Esophagus (tissue), 2 donors: ENCODE measurements at regions not wholly inside any gene's neighbourhood (a gene's known extent, or its start where the extent isn't known, plus 50 kb on each side); places are given as distances from the start of the nearest gene placed in this dataset.

Source experiments
- H3K27ac ChIP-seq, 2 donors: one replicate each; pipeline ENCODE4 v1.5.1; 2013; ENCODE audit warnings: low read depth in 2 of 2, mild to moderate bottlenecking in 2 of 2, inconsistent platforms in 1 of 2, low read length in 1 of 2, moderate library complexity in 1 of 2
- H3K27me3 ChIP-seq, 2 donors: one replicate each; pipeline ENCODE4 v1.6.1; 2013; ENCODE audit warnings: low read length in 2 of 2, control low read depth in 1 of 2, mild to moderate bottlenecking in 1 of 2; ENCODE audit not compliant: insufficient read depth in 2 of 2, control insufficient read depth in 1 of 2
- H3K36me3 ChIP-seq, 2 donors: one replicate each; pipeline ENCODE4 v1.6.1; 2013; ENCODE audit warnings: low read length in 1 of 2; ENCODE audit not compliant: control insufficient read depth in 2 of 2, insufficient read depth in 2 of 2
- H3K4me1 ChIP-seq, 2 donors: one replicate each; pipeline ENCODE4 v1.6.1; 2013; ENCODE audit warnings: low read length in 1 of 2; ENCODE audit not compliant: control insufficient read depth in 2 of 2, insufficient read depth in 2 of 2
- H3K4me3 ChIP-seq, 2 donors: one replicate each; pipeline ENCODE4 v1.5.1; 2013; ENCODE audit warnings: low read length in 2 of 2, mild to moderate bottlenecking in 2 of 2, low read depth in 1 of 2, moderate library complexity in 1 of 2
- H3K9me3 ChIP-seq, 2 donors: one replicate each; pipeline ENCODE4 v1.6.1; 2013; ENCODE audit warnings: mild to moderate bottlenecking in 2 of 2, low read depth in 1 of 2, low read length in 1 of 2, moderate library complexity in 1 of 2; ENCODE audit not compliant: control insufficient read depth in 2 of 2, insufficient read depth in 1 of 2
- WGBS, 2 donors: extraction: QIAGEN DNeasy Blood & Tissue Kit; methylation state at CpG; one replicate each; pipeline ENCODE4 v1.1.7; 2013; 5-methylcytosine and 5-hydroxymethylcytosine counted together
- donor health status: healthy with polysubstance abuse.
- donor health status: Bipolar disorder and iron deficiency.

DNA sequence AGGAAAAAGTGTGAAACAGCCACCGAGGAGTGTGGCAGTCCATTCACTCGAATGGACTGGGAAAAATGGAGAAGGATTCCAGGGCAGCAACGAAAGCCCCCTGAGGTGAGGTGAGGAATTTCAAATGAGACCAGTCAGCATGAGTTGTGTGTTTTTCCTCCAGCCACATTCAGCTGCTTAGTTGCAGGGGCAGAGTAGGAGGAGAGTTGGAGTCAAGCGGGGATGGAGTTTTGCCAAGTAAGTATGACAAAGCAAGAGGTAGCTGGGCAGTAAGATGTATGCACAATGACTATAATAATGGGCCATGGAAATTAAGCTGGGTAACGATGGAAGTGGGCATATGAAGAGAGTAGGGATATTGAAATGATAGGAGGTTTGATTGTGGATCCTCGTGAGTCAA lies 64.4 kb downstream of the CCDC54 start:
- H3K4me3 ChIP-seq, result no peak overlapping the region
- H3K27ac ChIP-seq, result no peak overlapping the region
- H3K9me3 ChIP-seq, result no peaks in the 10 kb centered on the region
- H3K27me3 ChIP-seq, result no peaks in the 10 kb centered on the region
- no peaks in the 10 kb centered on the region for H3K4me1 ChIP-seq
- H3K36me3 ChIP-seq, result no peaks in the 10 kb centered on the region
- WGBS, 2 donors, result 78 to 81% methylated on average over 6 of the region's 6 CpGs

GRCh38 chr3:107443461-107443860 lies 66.2 kb downstream of the CCDC54 start:
- H3K9me3 ChIP-seq, result no peaks in the 10 kb centered on the region
- H3K4me1 ChIP-seq, result no peaks in the 10 kb centered on the region
- H3K4me3 ChIP-seq, result no peak overlapping the region
- WGBS, 2 donors, result 53 to 59% methylated on average over 2 of the region's 2 CpGs
- no peaks in the 10 kb centered on the region for H3K27me3 ChIP-seq
- no peak overlapping the region for H3K27ac ChIP-seq
- no peaks in the 10 kb centered on the region for H3K36me3 ChIP-seq

- Histone ChIP-seq H3K27ac (no peak overlapping the region), H3K9me3 (no peaks in the 10 kb centered on the region), H3K36me3 (no peaks in the 10 kb centered on the region), H3K4me1 (no peaks in the 10 kb centered on the region), H3K27me3 (no peaks in the 10 kb centered on the region), H3K4me3 (no peak overlapping the region)
- 63 to 67% methylated on average over 1 of the region's 1 CpG for WGBS, 2 donors
These were observed 69.5 kb downstream of the CCDC54 start for GRCh38 chr3:107446706-107447105.

DNA sequence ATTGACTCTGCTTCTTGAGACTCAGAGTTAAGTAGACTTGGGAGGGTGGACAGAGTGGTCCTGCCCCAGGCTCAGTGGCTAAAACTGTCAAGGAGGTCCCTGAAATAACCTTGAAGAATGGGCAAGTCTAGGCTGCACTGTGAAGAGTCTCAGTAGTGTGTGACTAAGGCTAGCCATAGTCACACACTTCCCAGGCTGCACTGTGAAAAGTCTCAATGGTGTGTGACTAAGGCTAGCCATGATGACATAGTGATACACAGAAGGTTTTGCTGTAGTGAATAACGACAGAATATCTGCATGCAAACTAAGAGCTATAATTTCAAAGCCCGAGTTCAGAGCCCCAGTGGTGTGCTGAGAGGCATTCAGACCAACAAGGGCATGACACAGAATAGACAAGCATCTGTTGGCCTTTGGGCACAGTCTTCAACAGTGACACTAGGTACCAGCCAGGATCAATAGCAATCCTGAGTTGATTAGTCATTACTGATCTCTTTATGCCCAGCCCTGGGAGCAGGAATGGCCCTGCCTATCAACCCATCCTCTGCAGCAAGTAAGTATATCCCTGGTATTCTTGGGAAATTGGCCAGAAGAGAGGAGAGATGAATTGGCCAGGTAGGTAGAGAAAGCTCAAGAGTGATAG lies 72.4 kb upstream of the BBX start:
- WGBS, 2 donors, result 77 to 82% methylated on average over 2 of the region's 2 CpGs
- H3K4me3 ChIP-seq, result no peak overlapping the region
- H3K36me3 ChIP-seq, result no peaks in the 10 kb centered on the region
- no peaks in the 10 kb centered on the region for H3K9me3 ChIP-seq
- no peak overlapping the region for H3K27ac ChIP-seq
- H3K27me3 ChIP-seq, result no peaks in the 10 kb centered on the region
- H3K4me1 ChIP-seq, result no peaks in the 10 kb centered on the region

- H3K4me1 ChIP-seq, result no peaks in the 10 kb centered on the region
- H3K27ac ChIP-seq, result no peak overlapping the region
- no peaks in the 10 kb centered on the region for H3K9me3 ChIP-seq
- no peak overlapping the region for H3K4me3 ChIP-seq
- H3K27me3 ChIP-seq, result no peaks in the 10 kb centered on the region
- WGBS, 2 donors, result 57 to 82% methylated on average over 2 of the region's 2 CpGs
- no peaks in the 10 kb centered on the region for H3K36me3 ChIP-seq
These were observed 70.3 kb upstream of the BBX start for GRCh38 chr3:107452436-107452835.

- Histone ChIP-seq H3K27ac (no peak overlapping the region), H3K4me1 (no peaks in the 10 kb centered on the region), H3K27me3 (no peaks in the 10 kb centered on the region), H3K4me3 (no peak overlapping the region), H3K9me3 (no peaks in the 10 kb centered on the region), H3K36me3 (no peaks in the 10 kb centered on the region)
- WGBS, 2 donors, result 95 to 96% methylated on average over 2 of the region's 2 CpGs
These were observed 69.3 kb upstream of the BBX start for GRCh38 chr3:107453504-107453903.

- Histone ChIP-seq H3K36me3 (no peaks in the 10 kb centered on the region), H3K27ac (no peak overlapping the region), H3K27me3 (no peaks in the 10 kb centered on the region), H3K9me3 (no peaks in the 10 kb centered on the region), H3K4me1 (no peaks in the 10 kb centered on the region), H3K4me3 (no peak overlapping the region)
- 70 to 71% methylated on average over 1 of the region's 1 CpG for WGBS, 2 donors
These were observed 67.1 kb upstream of the BBX start for GRCh38 chr3:107455621-107456020.

DNA sequence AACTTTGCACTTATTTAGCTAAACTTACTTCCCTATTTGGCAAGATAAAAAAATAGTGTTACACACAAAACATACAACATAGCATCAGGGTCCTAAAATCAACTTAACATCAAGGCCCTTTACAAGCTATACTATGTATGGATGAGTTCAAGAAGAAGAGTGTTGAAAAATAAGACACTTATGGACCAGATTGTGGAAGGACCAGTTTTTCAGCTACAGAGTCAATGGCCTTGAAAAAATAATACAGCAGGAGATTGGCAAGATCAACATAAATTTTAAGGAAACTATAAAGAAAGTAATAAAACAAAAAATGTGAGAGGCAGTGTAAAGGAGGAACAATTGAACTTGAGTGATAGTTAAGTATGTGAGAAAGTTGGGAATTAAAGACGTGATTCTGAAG lies 66.3 kb upstream of the BBX start:
- no peaks in the 10 kb centered on the region for H3K4me1 ChIP-seq
- no peaks in the 10 kb centered on the region for H3K9me3 ChIP-seq
- 60 to 78% methylated on average over 1 of the region's 1 CpG for WGBS, 2 donors
- no peak overlapping the region for H3K27ac ChIP-seq
- H3K27me3 ChIP-seq, result no peaks in the 10 kb centered on the region
- no peak overlapping the region for H3K4me3 ChIP-seq
- no peaks in the 10 kb centered on the region for H3K36me3 ChIP-seq

- no peaks in the 10 kb centered on the region for H3K4me1 ChIP-seq
These were observed 63.9 kb upstream of the BBX start for GRCh38 chr3:107458871-107459270.

GRCh38 chr3:107461721-107462120 lies 61.0 kb upstream of the BBX start:
- H3K4me3 ChIP-seq, result no peak overlapping the region
- WGBS, 2 donors, result 91 to 94% methylated on average over 5 of the region's 5 CpGs
- H3K27ac ChIP-seq, result no peak overlapping the region
- no peaks in the 10 kb centered on the region for H3K9me3 ChIP-seq
- no peaks in the 10 kb centered on the region for H3K4me1 ChIP-seq
- no peaks in the 10 kb centered on the region for H3K27me3 ChIP-seq
- no peaks in the 10 kb centered on the region for H3K36me3 ChIP-seq

More at GRCh38 chr3:107458871-107459270, 63.9 kb upstream of the BBX start:
- Histone ChIP-seq H3K4me3 (no peak overlapping the region), H3K9me3 (no peaks in the 10 kb centered on the region), H3K27ac (no peak overlapping the region), H3K27me3 (no peaks in the 10 kb centered on the region), H3K36me3 (no peaks in the 10 kb centered on the region)
